Activated naive CD4-positive, alpha-beta T cell treated with anti-CD3 and anti-CD28 coated beads, Interleukin-2, amount 10 ng/mL, durations not matched to agents 7 days and 5 days (primary cell): ENCODE measurements at regions not wholly inside any gene's neighbourhood (a gene's known extent, or its start where the extent isn't known, plus 50 kb on each side); places are given as distances from the start of the nearest gene placed in this dataset.

Source experiments
- CTCF ChIA-PET: fragments of 350-600 bp; sonication (Branson Sonifier 250); formaldehyde crosslinking; loops from one replicate; lab custom pipeline; 2021; ENCODE audit warnings: antibody characterized with exemption; lab: Charles Lee
- DNase-seq: peaks from one replicate; pipeline ENCODE4 v3.0.0-alpha.2; 2020
- H3K27ac Mint-ChIP-seq: one replicate; pipeline ENCODE4 v1.8.0; 2021; ENCODE audit warnings: mild to moderate bottlenecking, moderate library complexity, mixed read lengths
- H3K27me3 Mint-ChIP-seq: one replicate; pipeline ENCODE4 v1.8.0; 2021; ENCODE audit warnings: mild to moderate bottlenecking, mixed read lengths
- H3K36me3 Mint-ChIP-seq: one replicate; pipeline ENCODE4 v1.8.0; 2021; ENCODE audit warnings: mixed read lengths
- H3K4me1 Mint-ChIP-seq: one replicate; pipeline ENCODE4 v1.8.0; 2021; ENCODE audit warnings: mixed read lengths
- H3K4me3 Mint-ChIP-seq: one replicate; pipeline ENCODE4 v1.8.0; 2021; ENCODE audit warnings: mild to moderate bottlenecking, moderate library complexity, mixed read lengths
- H3K9me3 Mint-ChIP-seq: one replicate; pipeline ENCODE4 v1.8.0; 2021; ENCODE audit warnings: mixed read lengths

DNA sequence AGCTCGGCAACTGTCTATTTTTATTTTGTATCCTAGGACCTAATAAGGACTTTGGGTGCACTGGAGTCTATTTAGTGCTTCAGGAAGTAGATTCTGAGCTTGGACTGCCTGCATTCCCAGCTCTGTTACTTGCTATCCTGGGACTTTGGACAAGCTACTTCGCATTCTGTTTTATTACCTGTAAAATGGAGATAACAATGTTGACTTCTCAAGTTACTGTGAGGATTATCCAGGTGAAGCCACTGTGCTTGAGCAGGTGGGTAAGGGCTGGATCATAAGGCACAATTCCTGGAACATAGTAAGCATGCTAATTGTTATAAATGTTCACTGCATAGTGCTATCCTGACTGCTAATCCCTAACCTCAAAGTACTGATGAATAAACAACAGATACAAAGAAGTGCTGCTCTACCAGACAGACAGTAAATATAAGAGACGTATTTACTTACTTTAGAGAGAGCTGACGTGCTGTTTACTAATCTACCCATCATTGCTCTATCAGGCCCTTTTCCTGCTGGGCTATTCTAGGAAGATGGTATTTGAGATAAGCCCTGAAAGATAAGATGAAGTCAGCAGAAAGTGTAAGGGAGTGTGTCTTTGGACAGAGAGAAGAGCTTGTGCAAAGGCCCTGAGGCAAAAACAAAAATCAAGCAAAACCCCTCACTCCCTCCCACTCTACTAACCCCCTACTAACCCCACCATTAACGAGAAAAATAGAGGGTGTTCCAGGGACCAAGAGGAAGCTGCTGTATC, 50.8 kb upstream of the FLT1 start:
- H3K27me3 Mint-ChIP-seq: peaks cover 9% of the 10 kb centered on the region
- no peaks in the 10 kb centered on the region for H3K36me3 Mint-ChIP-seq
- no peak for DNase-seq
- peaks cover 5% of the 10 kb centered on the region for H3K9me3 Mint-ChIP-seq
- H3K27ac Mint-ChIP-seq: no peak overlapping the region
- H3K4me3 Mint-ChIP-seq: no peak overlapping the region
- CTCF ChIA-PET: interaction anchor here (0.7 kb wide), 1 partner anchor 69 kb away, joined by 3 read pairs; no protein-coding TSS in a partner anchor
- no peaks in the 10 kb centered on the region for H3K4me1 Mint-ChIP-seq
